Keratinocyte (primary cell): ENCODE measurements at regions not wholly inside any gene's neighbourhood (a gene's known extent, or its start where the extent isn't known, plus 50 kb on each side); places are given as distances from the start of the nearest gene placed in this dataset.

Experiments used
- DNase-seq: peaks from one replicate; pipeline ENCODE4 v3.0.0-alpha.2; 2011; ENCODE audit warnings: low read depth, missing footprints, low spot score
- FAIRE-seq: peaks from 2 replicates; lab custom pipeline; 2011; peaks lifted over from hg19 to GRCh38; lab: Jason Lieb, UNC
- H2AFZ ChIP-seq: 2 replicates; pipeline ENCODE4 v1.6.0; 2012; ENCODE audit warnings: low read length, control low read depth, inconsistent platforms; ENCODE audit not compliant: control insufficient read depth
- H3K27ac ChIP-seq: 2 replicates; pipeline ENCODE4 v1.5.1; 2011; ENCODE audit warnings: low read length; ENCODE audit not compliant: control insufficient read depth, insufficient read depth
- H3K27me3 ChIP-seq: 3 replicates; pipeline ENCODE4 v1.6.0; 2011; ENCODE audit warnings: low read length; ENCODE audit not compliant: control insufficient read depth, insufficient read depth; ENCODE audit errors: extremely low read depth
- H3K36me3 ChIP-seq, 2 experiments: 2 replicates in 1 of 2; 3 replicates in 1 of 2; pipeline ENCODE4 v1.5.1; 2011; ENCODE audit warnings: low read length in 2 of 2, mild to moderate bottlenecking in 1 of 2; ENCODE audit not compliant: control insufficient read depth in 2 of 2, insufficient read depth in 2 of 2; ENCODE audit errors: extremely low read depth in 1 of 2
- H3K4me1 ChIP-seq: 3 replicates; pipeline ENCODE4 v1.5.1; 2011; ENCODE audit warnings: low read length; ENCODE audit not compliant: control insufficient read depth, insufficient read depth; ENCODE audit errors: extremely low read depth
- H3K4me2 ChIP-seq: 3 replicates; pipeline ENCODE4 v1.6.0; 2011; ENCODE audit warnings: low read depth, low read length; ENCODE audit not compliant: control insufficient read depth, insufficient read depth; ENCODE audit errors: extremely low read depth
- H3K4me3 ChIP-seq, 3 experiments: fragments of 200-600 bp in 1 of 3; sonication (generic) in 1 of 3; 2 replicates in 2 of 3; 3 replicates in 1 of 3; pipeline ENCODE4 v1.5.1; 2011 to 2016; ENCODE audit warnings: low read length in 3 of 3, mild to moderate bottlenecking in 3 of 3, control low read depth in 2 of 3, inconsistent platforms in 1 of 3, low read depth in 1 of 3, mixed read lengths in 1 of 3, mixed run types in 1 of 3, moderate library complexity in 1 of 3; ENCODE audit not compliant: control insufficient read depth in 2 of 3, insufficient read depth in 2 of 3; ENCODE audit errors: extremely low read depth in 1 of 3
- H3K79me2 ChIP-seq: 2 replicates; pipeline ENCODE4 v1.6.0; 2012; ENCODE audit warnings: low read length; ENCODE audit not compliant: control insufficient read depth, insufficient read depth
- H3K9ac ChIP-seq: 3 replicates; pipeline ENCODE4 v1.6.0; 2011; ENCODE audit warnings: low read length; ENCODE audit not compliant: control insufficient read depth, insufficient read depth; ENCODE audit errors: extremely low read depth
- H3K9me1 ChIP-seq: 3 replicates; pipeline ENCODE4 v1.6.0; 2011; ENCODE audit warnings: low read length; ENCODE audit not compliant: control insufficient read depth, insufficient read depth; ENCODE audit errors: extremely low read depth
- H3K9me3 ChIP-seq: 2 replicates; pipeline ENCODE4 v1.5.1; 2012; ENCODE audit warnings: low read depth, low read length; ENCODE audit not compliant: control insufficient read depth
- H4K20me1 ChIP-seq: 3 replicates; pipeline ENCODE4 v1.6.0; 2011; ENCODE audit warnings: low read length; ENCODE audit not compliant: control insufficient read depth, insufficient read depth; ENCODE audit errors: extremely low read depth
- EZH2 ChIP-seq: IDR thresholded peaks from one replicate; pipeline ENCODE4 v1.6.1; 2012; ENCODE audit warnings: inconsistent platforms, mild to moderate bottlenecking, low read length, moderate library complexity
- dilution Hi-C: fragments of 300-500 bp; cut with MboI; formaldehyde crosslinking; loops from one replicate; pipeline ENCODE4 v1.7.0; 2020; ENCODE audit warnings: low sequenced_read_pairs; ENCODE audit not compliant: extremely low pct_ligation_motif_present
- TF ChIP-seq, protein P1 (sequence below), 3 experiments: IDR thresholded peaks in 1 of 3; conservative IDR thresholded peaks in 1 of 3; optimal IDR thresholded peaks in 1 of 3; 2 replicates in 2 of 3; 3 replicates in 1 of 3; pipeline versions ENCODE3 to v1.5.1; 2011; ENCODE audit warnings: low read length in 3 of 3, mild to moderate bottlenecking in 3 of 3, moderate library complexity in 2 of 3, control low read depth in 1 of 3, inconsistent platforms in 1 of 3; ENCODE audit not compliant: insufficient read depth in 2 of 3; ENCODE audit errors: extremely low read depth in 1 of 3

DNA sequence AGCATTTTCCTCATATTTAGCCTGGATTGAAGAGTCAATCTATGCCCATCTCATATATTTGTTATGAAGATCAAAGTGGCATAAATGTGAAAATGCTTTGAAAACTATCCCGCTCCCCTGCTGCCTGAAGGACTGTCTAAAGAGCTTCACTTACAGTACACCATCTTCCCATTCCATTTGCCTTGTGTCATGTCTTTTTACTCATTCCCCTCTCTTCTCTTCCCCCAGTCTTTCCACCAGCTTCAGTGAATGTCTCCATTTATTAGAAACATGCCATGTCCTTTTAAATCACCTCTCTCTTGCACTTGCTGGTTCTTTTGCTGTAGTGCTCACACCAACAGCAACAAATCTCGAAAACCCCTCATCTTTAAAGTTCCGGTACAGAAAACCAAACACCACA lies 192.7 kb upstream of the SGCD start:
- Histone ChIP-seq H3K79me2 (no peaks in the 10 kb centered on the region), H3K4me2 (no peak overlapping the region), H3K9ac (no peak overlapping the region), H3K4me3 (no peak overlapping the region), H3K9me3 (no peaks in the 10 kb centered on the region), H3K27ac (no peak overlapping the region), H2AFZ (no peak overlapping the region), H4K20me1 (no peaks in the 10 kb centered on the region), H3K4me1 (no peaks in the 10 kb centered on the region), H3K27me3 (no peaks in the 10 kb centered on the region), H3K9me1 (no peaks in the 10 kb centered on the region), H3K36me3 (no peaks in the 10 kb centered on the region)
- no peak for TF ChIP-seq EZH2
- TF ChIP-seq, protein P1, sequence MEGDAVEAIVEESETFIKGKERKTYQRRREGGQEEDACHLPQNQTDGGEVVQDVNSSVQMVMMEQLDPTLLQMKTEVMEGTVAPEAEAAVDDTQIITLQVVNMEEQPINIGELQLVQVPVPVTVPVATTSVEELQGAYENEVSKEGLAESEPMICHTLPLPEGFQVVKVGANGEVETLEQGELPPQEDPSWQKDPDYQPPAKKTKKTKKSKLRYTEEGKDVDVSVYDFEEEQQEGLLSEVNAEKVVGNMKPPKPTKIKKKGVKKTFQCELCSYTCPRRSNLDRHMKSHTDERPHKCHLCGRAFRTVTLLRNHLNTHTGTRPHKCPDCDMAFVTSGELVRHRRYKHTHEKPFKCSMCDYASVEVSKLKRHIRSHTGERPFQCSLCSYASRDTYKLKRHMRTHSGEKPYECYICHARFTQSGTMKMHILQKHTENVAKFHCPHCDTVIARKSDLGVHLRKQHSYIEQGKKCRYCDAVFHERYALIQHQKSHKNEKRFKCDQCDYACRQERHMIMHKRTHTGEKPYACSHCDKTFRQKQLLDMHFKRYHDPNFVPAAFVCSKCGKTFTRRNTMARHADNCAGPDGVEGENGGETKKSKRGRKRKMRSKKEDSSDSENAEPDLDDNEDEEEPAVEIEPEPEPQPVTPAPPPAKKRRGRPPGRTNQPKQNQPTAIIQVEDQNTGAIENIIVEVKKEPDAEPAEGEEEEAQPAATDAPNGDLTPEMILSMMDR (optimal IDR thresholded peaks at IDR 0.05 in 1 of 3, IDR thresholded peaks at IDR 0.05 in 1 of 3, conservative IDR thresholded peaks at IDR 0.05 in 1 of 3; ENCODE audit: extremely low read depth in 1 of 3, insufficient read depth in 2 of 3, low read length in 3 of 3), result no peak
- DNase-seq (no peak), FAIRE-seq (no peak)
- dilution Hi-C loops, result no loop called here

DNA sequence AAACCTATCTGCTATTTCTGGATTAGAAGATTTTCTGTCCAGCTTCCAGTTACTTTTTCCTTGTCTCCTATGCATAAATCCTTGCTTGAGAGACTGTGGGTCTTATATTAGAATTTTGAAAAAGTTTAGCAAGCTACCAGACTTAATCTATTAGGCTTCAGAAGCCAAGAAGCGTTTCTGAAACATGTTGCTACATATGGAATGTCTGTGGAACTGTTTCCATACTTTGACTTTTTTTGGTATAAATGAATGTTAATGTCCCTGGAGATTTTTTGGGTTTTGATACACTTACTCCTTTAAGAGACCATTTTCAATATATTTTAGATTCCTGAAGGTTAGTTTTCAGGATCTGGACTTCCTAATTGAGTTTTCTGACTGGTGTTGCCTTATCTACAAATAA lies 191.4 kb upstream of the SGCD start:
- FAIRE-seq (no peak), DNase-seq (no peak)
- Histone ChIP-seq H3K9me3 (no peaks in the 10 kb centered on the region), H4K20me1 (no peaks in the 10 kb centered on the region), H3K79me2 (no peaks in the 10 kb centered on the region), H3K27ac (no peak overlapping the region), H2AFZ (no peak overlapping the region), H3K36me3 (no peaks in the 10 kb centered on the region), H3K4me1 (no peaks in the 10 kb centered on the region), H3K9ac (no peak overlapping the region), H3K4me3 (no peak overlapping the region), H3K4me2 (no peak overlapping the region), H3K27me3 (no peaks in the 10 kb centered on the region), H3K9me1 (no peaks in the 10 kb centered on the region)
- TF ChIP-seq EZH2, result no peak
- TF ChIP-seq, protein P1 (optimal IDR thresholded peaks at IDR 0.05 in 1 of 3, IDR thresholded peaks at IDR 0.05 in 1 of 3, conservative IDR thresholded peaks at IDR 0.05 in 1 of 3; ENCODE audit: extremely low read depth in 1 of 3, insufficient read depth in 2 of 3, low read length in 3 of 3), result no peak
- dilution Hi-C loops, result no loop called here
